ENCODE measurements at regions not wholly inside any gene's neighbourhood (a gene's known extent, or its start where the extent isn't known, plus 50 kb on each side); places are given as distances from the start of the nearest gene placed in this dataset.

DNA sequence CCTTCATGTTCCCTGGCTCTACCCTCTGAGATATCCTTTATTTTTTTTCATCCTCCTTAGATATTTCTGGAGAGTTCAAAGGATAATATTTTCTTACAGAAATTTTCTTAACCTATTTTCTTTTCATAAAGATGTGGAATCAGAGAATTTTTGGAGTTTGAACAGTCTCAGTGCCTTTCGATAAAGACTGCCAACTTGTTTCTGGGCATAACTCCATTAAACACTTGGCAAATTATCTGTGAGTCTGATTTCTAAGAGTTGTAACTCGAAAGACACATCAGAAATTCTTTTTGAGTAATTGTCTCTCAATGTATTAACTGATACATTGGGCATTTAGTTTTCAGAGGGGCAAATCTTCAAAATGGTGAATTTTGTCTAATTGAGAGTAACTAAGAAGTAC is 1255.6 kb downstream of the NCAM2 start:
- TF ChIP-seq, protein P1, sequence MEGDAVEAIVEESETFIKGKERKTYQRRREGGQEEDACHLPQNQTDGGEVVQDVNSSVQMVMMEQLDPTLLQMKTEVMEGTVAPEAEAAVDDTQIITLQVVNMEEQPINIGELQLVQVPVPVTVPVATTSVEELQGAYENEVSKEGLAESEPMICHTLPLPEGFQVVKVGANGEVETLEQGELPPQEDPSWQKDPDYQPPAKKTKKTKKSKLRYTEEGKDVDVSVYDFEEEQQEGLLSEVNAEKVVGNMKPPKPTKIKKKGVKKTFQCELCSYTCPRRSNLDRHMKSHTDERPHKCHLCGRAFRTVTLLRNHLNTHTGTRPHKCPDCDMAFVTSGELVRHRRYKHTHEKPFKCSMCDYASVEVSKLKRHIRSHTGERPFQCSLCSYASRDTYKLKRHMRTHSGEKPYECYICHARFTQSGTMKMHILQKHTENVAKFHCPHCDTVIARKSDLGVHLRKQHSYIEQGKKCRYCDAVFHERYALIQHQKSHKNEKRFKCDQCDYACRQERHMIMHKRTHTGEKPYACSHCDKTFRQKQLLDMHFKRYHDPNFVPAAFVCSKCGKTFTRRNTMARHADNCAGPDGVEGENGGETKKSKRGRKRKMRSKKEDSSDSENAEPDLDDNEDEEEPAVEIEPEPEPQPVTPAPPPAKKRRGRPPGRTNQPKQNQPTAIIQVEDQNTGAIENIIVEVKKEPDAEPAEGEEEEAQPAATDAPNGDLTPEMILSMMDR (conservative IDR thresholded peaks at IDR 0.05 in 1 of 2, IDR thresholded peaks at IDR 0.05 in 1 of 2; ENCODE audit: extremely low read depth in 1 of 2, insufficient read depth in 1 of 2, low read depth in 1 of 2, low read length in 2 of 2), result no peak
- no peak for TF ChIP-seq EZH2 (IDR thresholded peaks at IDR 0.05; ENCODE audit: borderline replicate concordance, low read length)

Data from mammary epithelial cell (primary cell).